GM21619 (cell line): ENCODE measurements at regions not wholly inside any gene's neighbourhood (a gene's known extent, or its start where the extent isn't known, plus 50 kb on each side); places are given as distances from the start of the nearest gene placed in this dataset.
"Not testable (repeated sequence)": the region's sequence is repeated elsewhere in the genome, so short reads cannot be mapped to it uniquely, and the experiment has no call there.

ENCODE experiments used
- ATAC-seq: cut with Tn5 transposase; IDR thresholded peaks from one replicate; pipeline ENCODE4 v1.9.1; 2021; ENCODE audit not compliant: unreplicated experiment

- no peak for ATAC-seq
Observed at GRCh38 chr3:94314218-94314883, 251.5 kb downstream of the NSUN3 start.

- ATAC-seq, result no peak
Observed at GRCh38 chr3:94317017-94317416, 254.2 kb downstream of the NSUN3 start.

- ATAC-seq, result no peak
Observed at GRCh38 chr3:94323596-94323995, 260.7 kb downstream of the NSUN3 start.

- no peak for ATAC-seq
Observed at GRCh38 chr3:94331831-94332230, 269.0 kb downstream of the NSUN3 start.

GRCh38 chr3:94336046-94336753 lies 273.3 kb downstream of the NSUN3 start:
- ATAC-seq, result no peak

GRCh38 chr3:94345101-94345500 lies 282.2 kb downstream of the NSUN3 start:
- no peak for ATAC-seq

- ATAC-seq, result no peak
Observed at GRCh38 chr3:94349310-94349878, 286.5 kb downstream of the NSUN3 start.

GRCh38 chr3:94356581-94356980 lies 293.7 kb downstream of the NSUN3 start:
- ATAC-seq, result no peak

- ATAC-seq, result no peak
Observed at GRCh38 chr3:94359996-94360395, 297.1 kb downstream of the NSUN3 start.

- no peak for ATAC-seq
Observed at GRCh38 chr3:94360987-94361386, 298.1 kb downstream of the NSUN3 start.

GRCh38 chr3:94362393-94362792 lies 299.5 kb downstream of the NSUN3 start:
- ATAC-seq, result no peak

- no peak for ATAC-seq
Observed at GRCh38 chr3:94365006-94365405, 302.1 kb downstream of the NSUN3 start.

- no peak for ATAC-seq
Observed at GRCh38 chr3:94372026-94372425, 309.2 kb downstream of the NSUN3 start.

- no peak for ATAC-seq
Observed at GRCh38 chr3:94373456-94373855, 310.6 kb downstream of the NSUN3 start.

- ATAC-seq, result no peak
Observed at GRCh38 chr3:94374439-94375161, 311.7 kb downstream of the NSUN3 start.

GRCh38 chr3:94377123-94377696 lies 314.3 kb downstream of the NSUN3 start:
- not testable (repeated sequence) for ATAC-seq

- ATAC-seq, result not testable (repeated sequence)
Observed at GRCh38 chr3:94377863-94378262, 315.0 kb downstream of the NSUN3 start.

- ATAC-seq, result no peak
Observed at GRCh38 chr3:94378322-94378721, 315.5 kb downstream of the NSUN3 start.

GRCh38 chr3:94379264-94379663 lies 316.4 kb downstream of the NSUN3 start:
- ATAC-seq, result no peak

GRCh38 chr3:94394885-94395284 lies 332.0 kb downstream of the NSUN3 start:
- no peak for ATAC-seq

GRCh38 chr3:94395851-94396250 lies 333.0 kb downstream of the NSUN3 start:
- no peak for ATAC-seq
